A673 (cell line): ENCODE measurements at regions not wholly inside any gene's neighbourhood (a gene's known extent, or its start where the extent isn't known, plus 50 kb on each side); places are given as distances from the start of the nearest gene placed in this dataset.

Experiments
- BruUV-seq: library from RNA; stranded (reverse); fragments of 400-500 nt; replicated peaks from 2 replicates; lab custom pipeline; 2021; lab: Mats Ljungman, UMichigan
- CTCF ChIA-PET: fragments of 300-600 bp; sonication (Branson Sonifier 250); formaldehyde crosslinking; loops from one replicate; lab custom pipeline; 2022; ENCODE audit warnings: antibody characterized with exemption; lab: Charles Lee
- POLR2A ChIA-PET: fragments of 300-600 bp; sonication (Branson Sonifier 250); formaldehyde crosslinking; loops from one replicate; lab custom pipeline; 2022; ENCODE audit warnings: antibody characterized with exemption; ENCODE audit not compliant: low non-redundant PET; lab: Charles Lee
- DNase-seq: peaks from one replicate; pipeline ENCODE4 v3.0.0-alpha.2; 2015; ENCODE audit warnings: low spot score
- H3K27ac ChIP-seq: fragments of 200-600 bp; sonication (generic); 2 replicates; pipeline ENCODE4 v1.5.1; 2016; ENCODE audit warnings: mixed run types, low read depth, mild to moderate bottlenecking, mixed read lengths, antibody characterized with exemption, low read length; ENCODE audit not compliant: poor library complexity, severe bottlenecking
- H3K27me3 ChIP-seq: fragments of 200-600 bp; sonication (generic); replicated peaks from 2 replicates; pipeline ENCODE4 v1.6.1; 2017; ENCODE audit warnings: mixed run types, low read depth, mild to moderate bottlenecking, mixed read lengths, antibody characterized with exemption, low read length; ENCODE audit not compliant: insufficient read depth, poor library complexity
- H3K36me3 ChIP-seq: fragments of 200-600 bp; sonication (generic); 2 replicates; pipeline ENCODE4 v1.6.1; 2016; ENCODE audit warnings: mixed run types, mild to moderate bottlenecking, mixed read lengths, antibody characterized with exemption, low read length; ENCODE audit not compliant: insufficient read depth, poor library complexity, severe bottlenecking
- H3K4me1 ChIP-seq: fragments of 200-600 bp; sonication (generic); 2 replicates; pipeline ENCODE4 v1.6.1; 2017; ENCODE audit warnings: mixed run types, mild to moderate bottlenecking, mixed read lengths, antibody characterized with exemption, low read length; ENCODE audit not compliant: insufficient read depth, poor library complexity, severe bottlenecking
- H3K4me3 ChIP-seq: fragments of 200-600 bp; sonication (generic); 2 replicates; pipeline ENCODE4 v1.5.1; 2016; ENCODE audit warnings: low read depth, mixed run types, mild to moderate bottlenecking, mixed read lengths, low read length; ENCODE audit not compliant: poor library complexity, severe bottlenecking
- H3K9me3 ChIP-seq: fragments of 200-600 bp; sonication (generic); 2 replicates; pipeline ENCODE4 v1.6.1; 2016; ENCODE audit warnings: mixed run types, low read depth, mild to moderate bottlenecking, mixed read lengths, antibody characterized with exemption, low read length; ENCODE audit not compliant: poor library complexity, severe bottlenecking
- EZH2 ChIP-seq: fragments of 200-600 bp; sonication (generic); IDR thresholded peaks from 2 replicates; pipeline ENCODE4 v1.6.1; 2017; ENCODE audit warnings: borderline replicate concordance, low read depth, mild to moderate bottlenecking, mixed read lengths, antibody characterized with exemption, low read length; ENCODE audit not compliant: poor library complexity, severe bottlenecking
- intact Hi-C: fragments of 100-400 bp; cut with micrococcal nuclease; formaldehyde crosslinking; loops from one replicate; pipeline ENCODE4 v1.10.0; 2022; ENCODE audit not compliant: unreplicated experiment
- TF ChIP-seq, protein P1 (sequence below): fragments of 300-800, 200-600 bp; sonication (generic); conservative IDR thresholded peaks from 2 replicates; pipeline ENCODE4 v1.5.1; 2017; ENCODE audit warnings: low read depth, mild to moderate bottlenecking, antibody characterized with exemption, low read length, moderate library complexity, mixed read lengths

DNA sequence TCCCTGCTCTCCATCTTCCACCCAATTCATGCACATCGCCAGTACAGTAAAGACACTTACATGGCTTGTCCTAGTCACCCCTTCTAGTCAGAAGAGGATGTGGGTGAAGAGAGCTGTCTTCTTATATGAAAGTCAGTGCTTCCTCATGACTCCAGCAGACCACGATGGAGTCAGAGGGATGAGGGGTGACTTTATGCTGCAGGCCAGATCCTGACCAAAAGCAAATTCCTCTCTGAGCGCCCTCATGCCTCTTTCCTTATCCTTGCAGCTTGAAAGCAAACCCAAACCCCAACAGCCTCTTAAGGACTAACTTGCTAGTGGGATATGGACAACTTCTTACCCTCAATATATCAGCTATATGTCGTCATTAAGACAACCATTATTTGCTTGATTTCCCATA lies 348.2 kb upstream of the DUSP10 start:
- ChIA-PET POLR2A (no interaction called here), CTCF (no interaction called here)
- TF ChIP-seq EZH2 = no peak
- TF ChIP-seq, protein P1, sequence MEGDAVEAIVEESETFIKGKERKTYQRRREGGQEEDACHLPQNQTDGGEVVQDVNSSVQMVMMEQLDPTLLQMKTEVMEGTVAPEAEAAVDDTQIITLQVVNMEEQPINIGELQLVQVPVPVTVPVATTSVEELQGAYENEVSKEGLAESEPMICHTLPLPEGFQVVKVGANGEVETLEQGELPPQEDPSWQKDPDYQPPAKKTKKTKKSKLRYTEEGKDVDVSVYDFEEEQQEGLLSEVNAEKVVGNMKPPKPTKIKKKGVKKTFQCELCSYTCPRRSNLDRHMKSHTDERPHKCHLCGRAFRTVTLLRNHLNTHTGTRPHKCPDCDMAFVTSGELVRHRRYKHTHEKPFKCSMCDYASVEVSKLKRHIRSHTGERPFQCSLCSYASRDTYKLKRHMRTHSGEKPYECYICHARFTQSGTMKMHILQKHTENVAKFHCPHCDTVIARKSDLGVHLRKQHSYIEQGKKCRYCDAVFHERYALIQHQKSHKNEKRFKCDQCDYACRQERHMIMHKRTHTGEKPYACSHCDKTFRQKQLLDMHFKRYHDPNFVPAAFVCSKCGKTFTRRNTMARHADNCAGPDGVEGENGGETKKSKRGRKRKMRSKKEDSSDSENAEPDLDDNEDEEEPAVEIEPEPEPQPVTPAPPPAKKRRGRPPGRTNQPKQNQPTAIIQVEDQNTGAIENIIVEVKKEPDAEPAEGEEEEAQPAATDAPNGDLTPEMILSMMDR = no peak
- Histone ChIP-seq H3K9me3 (no peaks in the 10 kb centered on the region), H3K27me3 (no peaks in the 10 kb centered on the region), H3K27ac (no peak overlapping the region), H3K4me3 (no peak overlapping the region), H3K36me3 (no peaks in the 10 kb centered on the region), H3K4me1 (no peaks in the 10 kb centered on the region)
- intact Hi-C loops = no loop called here
- no peak for DNase-seq
- no TSS peak for BruUV-seq

DNA sequence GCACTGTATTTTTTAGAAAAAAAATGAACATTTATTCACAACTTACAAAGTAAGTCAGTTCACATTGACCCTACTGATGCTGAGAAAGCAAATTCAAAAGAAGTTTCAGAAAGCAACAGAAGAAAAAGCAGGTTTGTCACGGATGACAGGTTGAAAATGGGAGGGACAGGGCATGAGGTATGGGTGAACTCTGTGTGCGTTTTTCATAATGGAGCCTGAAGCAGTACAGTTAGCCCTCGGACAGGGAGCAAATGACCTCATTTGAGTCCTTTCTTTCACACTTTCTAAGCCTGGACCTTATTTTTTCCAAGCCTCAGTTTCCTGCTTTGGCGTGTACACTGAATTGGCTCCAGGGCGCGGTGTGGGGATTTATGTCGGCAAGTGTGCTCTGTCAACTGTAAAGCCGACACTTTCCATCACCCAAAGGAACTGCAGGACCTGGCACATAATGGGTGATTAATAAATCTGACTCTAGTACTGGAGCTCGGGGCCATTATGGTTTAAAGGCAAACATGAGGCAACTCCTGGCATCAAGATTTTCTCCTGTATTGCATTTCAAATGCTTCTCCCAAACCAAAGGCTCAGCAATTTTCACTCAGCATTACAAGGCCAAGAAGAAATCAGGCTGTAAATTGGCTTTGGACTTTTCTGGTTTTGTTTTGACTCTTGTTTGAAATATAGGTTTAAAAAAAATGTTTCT lies 345.5 kb upstream of the DUSP10 start:
- CTCF ChIA-PET = no interaction called here
- Histone ChIP-seq H3K36me3 (no peaks in the 10 kb centered on the region), H3K27me3 (no peaks in the 10 kb centered on the region), H3K9me3 (no peaks in the 10 kb centered on the region), H3K4me3 (no peak overlapping the region), H3K4me1 (no peaks in the 10 kb centered on the region), H3K27ac (no peak overlapping the region)
- intact Hi-C loops = no loop called here
- TF ChIP-seq, protein P1 = no peak
- no peak for TF ChIP-seq EZH2
- no peak for DNase-seq
- no TSS peak for BruUV-seq
- POLR2A ChIA-PET = no interaction called here

DNA sequence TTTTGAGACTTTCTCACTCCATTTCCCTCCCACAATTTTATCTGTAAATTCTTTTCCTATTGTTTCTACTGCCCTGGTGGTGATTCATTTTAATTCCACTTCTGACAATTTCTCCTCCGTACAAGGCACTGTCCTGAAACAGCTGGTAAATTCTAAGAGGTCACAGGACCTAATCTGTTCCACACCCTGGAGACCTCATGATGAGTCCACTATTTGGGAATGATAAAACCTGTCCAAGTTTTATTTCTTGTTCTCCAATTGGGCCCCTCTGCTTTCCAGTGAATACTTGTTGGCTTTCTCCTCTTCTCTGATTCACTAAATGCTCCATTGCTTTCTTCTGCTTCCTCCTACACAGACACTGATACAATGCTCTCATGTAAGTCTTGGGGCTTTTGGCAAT lies 343.1 kb upstream of the DUSP10 start:
- ChIA-PET POLR2A (no interaction called here), CTCF (no interaction called here)
- no peak overlapping the region for H3K27ac ChIP-seq
- H3K9me3 ChIP-seq = no peaks in the 10 kb centered on the region
- TF ChIP-seq EZH2 = no peak
- intact Hi-C loops = no loop called here
- DNase-seq = no peak
- no TSS peak for BruUV-seq
- no peaks in the 10 kb centered on the region for H3K27me3 ChIP-seq
- H3K4me3 ChIP-seq = no peak overlapping the region
- H3K4me1 ChIP-seq = no peaks in the 10 kb centered on the region
- no peaks in the 10 kb centered on the region for H3K36me3 ChIP-seq

DNA sequence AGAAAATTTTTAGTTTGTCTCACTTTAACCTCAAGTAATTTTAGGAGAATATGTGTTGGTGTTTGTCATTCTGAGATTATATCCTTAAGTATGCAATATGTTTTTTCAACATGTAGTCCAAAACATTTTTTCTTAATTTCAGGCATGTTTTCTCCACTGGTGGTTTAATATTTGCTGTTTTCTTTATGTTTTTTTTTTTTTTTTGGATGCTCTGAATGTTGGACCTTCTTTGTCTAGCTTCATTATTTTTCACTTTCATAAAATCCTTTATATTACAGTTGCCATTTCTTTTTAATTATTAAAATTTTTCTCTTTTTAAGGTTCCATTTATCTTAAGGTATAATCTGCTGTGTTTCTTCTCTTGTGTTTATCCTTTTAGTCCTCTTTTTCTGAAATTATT lies 342.2 kb upstream of the DUSP10 start:
- BruUV-seq = no TSS peak
- Histone ChIP-seq H3K27ac (no peak overlapping the region), H3K4me1 (no peaks in the 10 kb centered on the region), H3K36me3 (no peaks in the 10 kb centered on the region), H3K4me3 (no peak overlapping the region), H3K27me3 (no peaks in the 10 kb centered on the region), H3K9me3 (no peaks in the 10 kb centered on the region)
- DNase-seq = no peak
- intact Hi-C loops = no loop called here
- CTCF ChIA-PET = no interaction called here
- no peak for TF ChIP-seq EZH2
- TF ChIP-seq, protein P1 = no peak
- POLR2A ChIA-PET = no interaction called here
